OCI-LY7 (cell line): ENCODE measurements at regions not wholly inside any gene's neighbourhood (a gene's known extent, or its start where the extent isn't known, plus 50 kb on each side); places are given as distances from the start of the nearest gene placed in this dataset.

ENCODE experiments used
- CTCF ChIP-seq: fragments of 200-600 bp; sonication (generic); conservative IDR thresholded peaks from 2 replicates; pipeline ENCODE4 v1.5.1; 2014; ENCODE audit warnings: mild to moderate bottlenecking, antibody characterized with exemption, low read length, moderate library complexity, mixed read lengths
- EZH2phosphoT487 ChIP-seq: fragments of 200-600 bp; sonication (generic); IDR thresholded peaks from 2 replicates; pipeline ENCODE4 v1.6.1; 2018; ENCODE audit warnings: low read depth, borderline replicate concordance, mild to moderate bottlenecking, mixed run types, antibody characterized with exemption, low read length, moderate library complexity, mixed read lengths

DNA sequence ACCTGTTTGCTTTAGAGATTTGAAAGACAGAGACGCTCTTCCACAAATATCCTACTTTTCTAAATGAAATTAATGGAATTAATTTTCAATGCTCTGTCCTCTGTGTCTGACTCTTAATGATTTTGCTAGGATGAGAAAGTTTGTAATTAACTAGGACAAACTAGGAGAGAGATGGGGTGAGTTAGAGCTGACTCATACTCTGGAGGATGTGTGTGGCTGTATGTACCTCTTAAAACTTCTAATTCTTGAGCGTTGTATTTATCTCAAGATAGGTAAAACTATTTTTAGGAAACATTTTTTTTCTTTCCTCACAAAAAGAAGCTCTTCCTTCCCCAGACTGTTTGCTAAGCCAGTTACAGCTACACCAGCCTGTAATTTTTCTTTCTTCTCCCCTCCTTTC is 178.8 kb upstream of the ANKRD30A start:
- TF ChIP-seq CTCF, result no peak
- TF ChIP-seq EZH2phosphoT487, result no peak
